Transverse colon (tissue), 4 donors: ENCODE measurements at regions not wholly inside any gene's neighbourhood (a gene's known extent, or its start where the extent isn't known, plus 50 kb on each side); places are given as distances from the start of the nearest gene placed in this dataset.
"Not testable (repeated sequence)": the region's sequence is repeated elsewhere in the genome, so short reads cannot be mapped to it uniquely, and the experiment has no call there.

Experiments used
- DNase-seq: peaks from one replicate; pipeline ENCODE4 v3.0.0-alpha.2; 2019
- H3K27ac ChIP-seq, 4 donors: fragments of 200-600 bp; sonication (generic); 2 replicates each; pipeline ENCODE4 v1.5.1; 2016 to 2018; ENCODE audit warnings: inconsistent platforms in 4 of 4
- H3K27me3 ChIP-seq: fragments of 200-600 bp; sonication (generic); 2 replicates; pipeline ENCODE4 v1.5.1; 2017; ENCODE audit warnings: inconsistent platforms
- H3K36me3 ChIP-seq, 4 donors: fragments of 200-600 bp; sonication (generic); 2 replicates each; pipeline ENCODE4 v1.5.1; 2017 to 2019; ENCODE audit warnings: inconsistent platforms in 4 of 4
- H3K4me1 ChIP-seq, 4 donors: fragments of 200-600 bp; sonication (generic); 2 replicates each; pipeline ENCODE4 v1.5.1; 2017 to 2020; ENCODE audit warnings: inconsistent platforms in 4 of 4
- H3K4me3 ChIP-seq, 4 donors: fragments of 200-600 bp; sonication (generic); 1 replicate in 1 of 4; 2 replicates in 3 of 4; pipeline versions ENCODE4 v1.5.1 to v1.6.1; 2017 to 2019; ENCODE audit warnings: inconsistent platforms in 4 of 4
- H3K9me3 ChIP-seq, 2 donors: fragments of 200-600 bp; sonication (generic); 2 replicates each; pipeline ENCODE4 v1.5.1; 2017 to 2019; ENCODE audit warnings: inconsistent platforms in 2 of 2
- EP300 ChIP-seq: sonication (generic); formaldehyde crosslinking; IDR thresholded peaks from one replicate; pipeline ENCODE4 v1.6.1; 2017; ENCODE audit warnings: antibody characterized with exemption, low read depth
- POLR2A ChIP-seq: fragments of 450-650 bp; IDR thresholded peaks from one replicate; pipeline ENCODE4 v1.6.1; 2016; ENCODE audit warnings: antibody characterized with exemption, mild to moderate bottlenecking, moderate library complexity
- POLR2AphosphoS5 ChIP-seq, 3 donors: sonication (generic); formaldehyde crosslinking; IDR thresholded peaks; one replicate each; pipeline ENCODE4 v1.6.1; 2016; ENCODE audit warnings: antibody characterized with exemption in 3 of 3
- WGBS, 2 donors: methylation state at CpG; one replicate each; pipeline ENCODE4 v1.1.5; 2018; ENCODE audit warnings: low coverage in 1 of 2; 5-methylcytosine and 5-hydroxymethylcytosine counted together
- in situ Hi-C, 4 donors: fragments of 200-750 bp; cut with MboI; loops; one replicate each; pipeline versions ENCODE4 v1.15.0 to v1.15.1; 2017; ENCODE audit warnings: low sequenced_read_pairs in 3 of 4, low pct_ligation_motif_present in 1 of 4, low pct_unique_long_range_greater_than_20kb in 1 of 4
- intact Hi-C: fragments of 100-400 bp; cut with DNase I; formaldehyde crosslinking; loops from one replicate; pipeline ENCODE4 v1.15.1; 2023; ENCODE audit warnings: low total_unique reads
- TF ChIP-seq, protein P1 (sequence below), 5 experiments: fragments of 200-600 bp in 3 of 5; fragments of 450-650 bp in 2 of 5; sonication (generic) in 3 of 5; IDR thresholded peaks; 1 replicate in 2 of 5; 2 replicates in 3 of 5; pipeline ENCODE4 v1.5.1; 2016 to 2017; ENCODE audit warnings: antibody characterized with exemption in 5 of 5, inconsistent platforms in 3 of 5, mild to moderate bottlenecking in 2 of 5, moderate library complexity in 1 of 5

DNA sequence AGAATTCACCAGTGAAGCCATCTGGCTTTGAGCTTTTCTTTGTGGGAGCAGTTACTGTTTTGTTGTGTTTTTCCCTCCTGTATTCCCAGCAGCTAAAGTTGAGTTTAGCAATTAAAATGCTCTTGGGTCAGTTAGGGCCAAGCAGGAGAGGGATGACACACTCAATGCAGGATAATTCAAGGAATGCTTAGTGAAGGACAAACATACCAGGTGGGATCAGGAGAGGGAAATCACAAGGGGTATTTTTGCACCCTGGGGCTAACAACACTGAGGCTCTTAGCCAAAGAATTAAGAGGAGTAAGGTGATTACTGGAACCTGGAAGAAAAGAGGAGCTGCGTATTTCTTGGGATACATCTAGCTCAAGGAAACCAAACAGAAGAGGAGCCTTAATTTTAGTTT is 82.4 kb upstream of the KCND2 start:
- TF ChIP-seq, protein P1, sequence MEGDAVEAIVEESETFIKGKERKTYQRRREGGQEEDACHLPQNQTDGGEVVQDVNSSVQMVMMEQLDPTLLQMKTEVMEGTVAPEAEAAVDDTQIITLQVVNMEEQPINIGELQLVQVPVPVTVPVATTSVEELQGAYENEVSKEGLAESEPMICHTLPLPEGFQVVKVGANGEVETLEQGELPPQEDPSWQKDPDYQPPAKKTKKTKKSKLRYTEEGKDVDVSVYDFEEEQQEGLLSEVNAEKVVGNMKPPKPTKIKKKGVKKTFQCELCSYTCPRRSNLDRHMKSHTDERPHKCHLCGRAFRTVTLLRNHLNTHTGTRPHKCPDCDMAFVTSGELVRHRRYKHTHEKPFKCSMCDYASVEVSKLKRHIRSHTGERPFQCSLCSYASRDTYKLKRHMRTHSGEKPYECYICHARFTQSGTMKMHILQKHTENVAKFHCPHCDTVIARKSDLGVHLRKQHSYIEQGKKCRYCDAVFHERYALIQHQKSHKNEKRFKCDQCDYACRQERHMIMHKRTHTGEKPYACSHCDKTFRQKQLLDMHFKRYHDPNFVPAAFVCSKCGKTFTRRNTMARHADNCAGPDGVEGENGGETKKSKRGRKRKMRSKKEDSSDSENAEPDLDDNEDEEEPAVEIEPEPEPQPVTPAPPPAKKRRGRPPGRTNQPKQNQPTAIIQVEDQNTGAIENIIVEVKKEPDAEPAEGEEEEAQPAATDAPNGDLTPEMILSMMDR (IDR thresholded peaks at IDR 0.05), result no peak
- TF ChIP-seq EP300 (no peak), POLR2AphosphoS5 (IDR thresholded peaks at IDR 0.05) (no peak), POLR2A (no peak)
- intact Hi-C loops, result no loop called here
- H3K4me3 ChIP-seq, result no peak overlapping the region
- WGBS, 2 donors, result 75 to 81% methylated on average over 1 of the region's 1 CpG
- H3K4me1 ChIP-seq, result no peaks in the 10 kb centered on the region
- no peaks in the 10 kb centered on the region for H3K9me3 ChIP-seq
- no peak for DNase-seq
- no peak overlapping the region for H3K27ac ChIP-seq
- H3K36me3 ChIP-seq, result no peaks in the 10 kb centered on the region
- in situ Hi-C loops, result no loop called here
- H3K27me3 ChIP-seq, result no peaks in the 10 kb centered on the region

- H3K4me1 ChIP-seq, H3K36me3 ChIP-seq, H3K27me3 ChIP-seq, DNase-seq, intact Hi-C loops, H3K9me3 ChIP-seq, H3K4me3 ChIP-seq, H3K27ac ChIP-seq, in situ Hi-C loops: not testable (repeated sequence)
- WGBS, 2 donors, result 55 to 75% methylated on average over 1 of the region's 1 CpG
Observed at GRCh38 chr7:120191423-120191822, 81.6 kb upstream of the KCND2 start.

DNA sequence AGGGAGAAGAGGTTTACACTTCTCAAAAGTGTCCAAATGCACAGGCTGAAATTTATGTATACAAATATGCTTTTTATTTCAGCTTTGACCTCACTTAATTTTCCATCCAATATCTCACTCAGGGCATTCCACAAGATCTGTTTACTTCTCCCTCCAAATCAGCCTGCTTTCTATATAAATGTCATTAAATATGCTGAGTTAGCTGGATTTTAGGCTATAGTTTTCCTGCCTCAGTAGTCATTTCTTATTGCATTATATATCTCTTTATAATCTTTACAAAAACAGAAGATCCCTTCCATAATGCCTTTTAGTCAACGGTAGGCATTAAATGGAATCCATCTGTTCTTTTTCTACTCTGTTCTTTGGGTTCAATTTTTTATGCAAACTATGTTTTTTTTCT is 71.7 kb upstream of the KCND2 start:
- H3K36me3 ChIP-seq, result no peaks in the 10 kb centered on the region
- H3K4me1 ChIP-seq, result no peaks in the 10 kb centered on the region
- DNase-seq, result no peak
- intact Hi-C loops (no loop called here), in situ Hi-C loops (no loop called here)
- no peak overlapping the region for H3K27ac ChIP-seq
- no peaks in the 10 kb centered on the region for H3K9me3 ChIP-seq
- H3K27me3 ChIP-seq, result no peaks in the 10 kb centered on the region
- 57 to 75% methylated on average over 1 of the region's 1 CpG for WGBS, 2 donors
- no peak overlapping the region for H3K4me3 ChIP-seq
- TF ChIP-seq POLR2AphosphoS5 (IDR thresholded peaks at IDR 0.05), result no peak
- TF ChIP-seq POLR2A, result no peak
- TF ChIP-seq, protein P1 (IDR thresholded peaks at IDR 0.05), result no peak
- no peak for TF ChIP-seq EP300

DNA sequence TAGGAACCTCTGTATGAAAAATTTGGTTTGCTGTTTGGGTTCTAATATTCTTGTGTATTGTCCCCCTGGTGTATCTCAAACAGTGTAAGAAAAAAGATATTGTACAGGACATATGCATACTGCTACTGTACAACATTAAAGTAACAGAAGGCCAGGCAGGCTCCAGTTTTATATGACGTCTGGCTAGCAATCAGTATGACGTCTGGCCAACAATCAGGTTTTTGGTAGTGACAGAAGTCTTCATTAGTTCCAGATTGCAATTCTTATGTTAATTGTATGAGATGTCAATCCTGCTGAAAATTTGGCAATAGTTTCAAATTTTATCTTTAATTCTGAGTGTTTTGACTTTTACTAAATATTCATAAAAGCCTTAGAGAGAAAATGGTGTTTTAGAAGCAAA is 67.9 kb upstream of the KCND2 start:
- in situ Hi-C loops, result no loop called here
- DNase-seq, result no peak
- TF ChIP-seq POLR2AphosphoS5 (IDR thresholded peaks at IDR 0.05), result no peak
- TF ChIP-seq, protein P1 (IDR thresholded peaks at IDR 0.05), result no peak
- no peak for TF ChIP-seq POLR2A
- intact Hi-C loops, result loop anchor here (2.0 kb wide), 1 partner anchor 36 kb away; no protein-coding TSS in a partner anchor
- no peaks in the 10 kb centered on the region for H3K9me3 ChIP-seq
- no peaks in the 10 kb centered on the region for H3K27me3 ChIP-seq
- 52 to 78% methylated on average over 2 of the region's 2 CpGs for WGBS, 2 donors
- H3K4me3 ChIP-seq, result no peak overlapping the region
- H3K36me3 ChIP-seq, result no peaks in the 10 kb centered on the region
- no peaks in the 10 kb centered on the region for H3K4me1 ChIP-seq
- no peak overlapping the region for H3K27ac ChIP-seq

DNA sequence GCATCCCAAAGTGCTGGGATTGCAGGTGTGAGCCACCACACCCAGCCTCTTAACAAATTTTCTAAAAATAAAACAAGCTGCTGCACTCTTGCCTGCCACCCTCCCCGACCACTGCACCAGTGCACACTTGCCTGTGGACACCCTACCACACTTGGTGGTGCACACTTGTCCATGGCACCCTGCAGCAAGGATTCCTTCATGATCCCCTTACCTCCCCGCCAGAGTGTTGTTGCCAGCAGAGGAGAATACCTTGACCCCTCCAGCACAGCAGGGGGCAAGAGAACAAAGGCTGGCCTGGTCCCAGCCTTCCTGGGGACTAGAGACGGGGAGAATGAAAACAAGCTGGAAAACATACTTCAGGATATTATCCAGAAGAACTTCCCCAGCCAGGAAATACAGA is 65.9 kb upstream of the KCND2 start:
- Histone ChIP-seq H3K4me1 (no peaks in the 10 kb centered on the region), H3K36me3 (no peaks in the 10 kb centered on the region), H3K9me3 (no peaks in the 10 kb centered on the region), H3K27me3 (no peaks in the 10 kb centered on the region), H3K4me3 (no peak overlapping the region), H3K27ac (no peak overlapping the region)
- no peak for DNase-seq
- WGBS, 2 donors, result 62 to 80% methylated on average over 1 to 3 of the region's 3 CpGs
- in situ Hi-C loops (no loop called here), intact Hi-C loops (no loop called here)
- TF ChIP-seq, protein P1 (IDR thresholded peaks at IDR 0.05), result no peak
- no peak for TF ChIP-seq EP300
- no peak for TF ChIP-seq POLR2AphosphoS5 (IDR thresholded peaks at IDR 0.05)
- no peak for TF ChIP-seq POLR2A
